ENCODE measurements at regions not wholly inside any gene's neighbourhood (a gene's known extent, or its start where the extent isn't known, plus 50 kb on each side); places are given as distances from the start of the nearest gene placed in this dataset.

DNA sequence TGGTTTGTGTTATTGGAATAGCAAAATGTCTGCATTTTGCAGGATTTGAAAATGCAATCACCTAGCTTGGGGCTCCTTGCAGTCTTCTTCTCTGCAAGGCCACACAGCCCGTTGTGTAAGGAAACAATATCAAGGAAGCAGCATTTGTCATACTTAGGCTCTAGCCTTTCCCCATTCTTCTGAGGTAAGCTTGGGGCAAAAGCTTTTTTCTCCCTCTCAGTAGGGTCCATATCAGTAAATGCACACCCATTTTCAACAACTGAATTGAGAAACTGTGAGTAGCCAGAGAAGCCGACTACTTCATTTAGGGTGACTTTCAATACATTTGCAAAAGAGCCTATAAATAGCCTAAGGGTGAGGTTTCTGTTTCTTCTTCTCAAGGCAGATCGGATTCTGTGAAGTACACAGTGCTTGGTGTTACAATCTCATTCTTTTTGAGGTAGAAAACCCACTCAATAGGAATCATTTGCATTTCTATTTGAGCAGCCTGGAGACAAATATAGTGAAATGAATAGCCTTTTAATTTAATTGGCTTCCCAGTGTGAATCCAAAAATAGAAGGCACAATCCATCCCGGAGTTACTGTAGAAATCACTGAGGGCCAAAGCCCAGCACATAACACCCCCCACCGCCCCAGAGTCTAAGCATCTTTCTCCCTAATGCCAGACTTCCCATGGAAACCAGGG is 61.8 kb downstream of the BTBD3 start:
- TF ChIP-seq, protein P1, sequence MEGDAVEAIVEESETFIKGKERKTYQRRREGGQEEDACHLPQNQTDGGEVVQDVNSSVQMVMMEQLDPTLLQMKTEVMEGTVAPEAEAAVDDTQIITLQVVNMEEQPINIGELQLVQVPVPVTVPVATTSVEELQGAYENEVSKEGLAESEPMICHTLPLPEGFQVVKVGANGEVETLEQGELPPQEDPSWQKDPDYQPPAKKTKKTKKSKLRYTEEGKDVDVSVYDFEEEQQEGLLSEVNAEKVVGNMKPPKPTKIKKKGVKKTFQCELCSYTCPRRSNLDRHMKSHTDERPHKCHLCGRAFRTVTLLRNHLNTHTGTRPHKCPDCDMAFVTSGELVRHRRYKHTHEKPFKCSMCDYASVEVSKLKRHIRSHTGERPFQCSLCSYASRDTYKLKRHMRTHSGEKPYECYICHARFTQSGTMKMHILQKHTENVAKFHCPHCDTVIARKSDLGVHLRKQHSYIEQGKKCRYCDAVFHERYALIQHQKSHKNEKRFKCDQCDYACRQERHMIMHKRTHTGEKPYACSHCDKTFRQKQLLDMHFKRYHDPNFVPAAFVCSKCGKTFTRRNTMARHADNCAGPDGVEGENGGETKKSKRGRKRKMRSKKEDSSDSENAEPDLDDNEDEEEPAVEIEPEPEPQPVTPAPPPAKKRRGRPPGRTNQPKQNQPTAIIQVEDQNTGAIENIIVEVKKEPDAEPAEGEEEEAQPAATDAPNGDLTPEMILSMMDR (IDR thresholded peaks at IDR 0.05; ENCODE audit: poor library complexity), result no peak
- no peak for TF ChIP-seq EZH2phosphoT487 (IDR thresholded peaks at IDR 0.05; ENCODE audit: low read depth, severe bottlenecking, unreplicated experiment)
- no peak for TF ChIP-seq EZH2 (IDR thresholded peaks at IDR 0.05; ENCODE audit: borderline replicate concordance)

Data from hepatocyte (in vitro differentiated cells).